Stimulated activated CD4-positive, alpha-beta T cell treated with anti-CD3 and anti-CD28 coated beads, Interleukin-1b, Interleukin-23, amount 100 ng/mL, for 48 hours (primary cell): ENCODE measurements at regions not wholly inside any gene's neighbourhood (a gene's known extent, or its start where the extent isn't known, plus 50 kb on each side); places are given as distances from the start of the nearest gene placed in this dataset.

Source experiments
- DNase-seq: peaks from one replicate; pipeline ENCODE4 v3.0.0-alpha.2; 2020

- no peak for DNase-seq
Measured at GRCh38 chr18:75785206-75785605, 357.7 kb upstream of the SMIM21 start.

- DNase-seq, result no peak
Measured at GRCh38 chr18:75784390-75784789, 356.9 kb upstream of the SMIM21 start.

DNA sequence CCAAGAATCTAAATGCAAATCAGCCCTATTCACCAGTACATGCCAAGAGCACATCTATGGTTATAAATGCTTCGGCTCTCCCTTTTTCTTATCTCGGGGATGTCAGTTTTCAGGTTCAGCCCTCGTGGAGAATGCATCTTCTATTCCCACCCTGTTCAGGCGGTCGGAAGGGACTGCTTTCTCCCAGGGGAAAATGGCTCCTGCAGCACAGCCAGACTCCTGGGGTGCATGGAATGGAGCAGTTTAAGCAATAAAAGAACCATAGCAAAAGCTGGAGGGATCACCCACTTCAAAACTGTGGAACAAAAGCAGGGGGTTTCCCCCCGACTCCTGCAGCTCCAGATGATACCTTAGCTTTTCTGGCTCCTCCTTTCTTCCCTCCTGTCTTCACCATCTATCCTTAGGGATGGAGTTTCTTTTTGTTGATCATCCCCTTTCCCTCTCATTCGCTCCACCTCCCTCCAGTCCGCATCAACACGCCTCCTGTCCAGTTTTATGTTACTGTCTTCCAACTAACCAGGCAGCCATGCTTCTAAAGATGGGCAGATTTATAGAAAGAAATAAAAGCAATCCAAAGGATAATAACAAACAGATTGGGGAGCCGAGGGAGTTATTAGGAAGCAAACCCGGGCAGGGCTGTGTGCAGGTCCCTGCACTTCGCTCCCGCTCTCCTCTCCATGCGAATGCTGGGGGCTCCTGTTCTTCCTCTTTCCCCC, 356.2 kb upstream of the SMIM21 start:
- no peak for DNase-seq

GRCh38 chr18:75782826-75783225, 355.3 kb upstream of the SMIM21 start:
- no peak for DNase-seq

- no peak for DNase-seq
Measured at GRCh38 chr18:75782204-75782603, 354.7 kb upstream of the SMIM21 start.

GRCh38 chr18:75779910-75780309, 352.4 kb upstream of the SMIM21 start:
- DNase-seq, result no peak

GRCh38 chr18:75779450-75779849, 351.9 kb upstream of the SMIM21 start:
- DNase-seq, result no peak

DNA sequence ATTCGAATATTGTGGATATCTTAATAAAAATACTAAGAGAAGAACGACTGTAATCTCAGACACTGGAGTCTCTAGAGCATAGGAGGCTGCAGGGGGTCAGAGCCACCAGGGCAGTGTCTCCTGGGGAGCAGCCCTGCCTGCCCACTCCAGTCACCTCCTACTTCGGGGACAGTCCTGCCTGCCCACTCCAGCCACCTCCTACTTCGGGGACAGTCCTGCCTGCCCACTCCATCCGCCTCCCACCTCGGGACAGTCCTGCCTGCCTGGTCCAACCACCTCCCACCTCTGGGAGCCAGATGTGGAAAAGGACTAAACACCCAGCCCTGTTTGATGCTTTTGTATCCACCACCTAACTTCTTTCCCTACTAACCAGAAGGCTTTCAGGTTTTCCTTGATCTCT, 350.1 kb upstream of the SMIM21 start:
- DNase-seq, result no peak

DNA sequence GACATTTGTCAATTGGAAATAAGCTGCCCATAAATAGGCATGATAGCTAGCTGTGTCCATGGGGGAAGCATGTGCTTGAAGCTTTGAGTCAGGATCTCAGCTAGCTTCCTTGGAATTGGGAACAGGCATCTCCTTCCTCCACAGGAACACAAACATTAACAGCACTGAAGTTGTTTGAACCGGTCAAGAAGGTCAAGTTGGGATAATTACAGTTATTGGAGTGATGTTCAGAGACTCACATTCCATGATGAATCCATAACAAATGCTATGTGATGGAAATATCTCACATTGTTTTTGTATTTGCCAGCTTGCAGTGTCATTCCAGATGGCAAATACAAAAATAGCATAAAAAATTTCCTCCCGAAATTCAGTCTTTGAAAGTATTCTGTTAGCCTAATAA, 347.6 kb upstream of the SMIM21 start:
- DNase-seq, result no peak

- DNase-seq, result no peak
Measured at GRCh38 chr18:75773618-75774017, 346.1 kb upstream of the SMIM21 start.

- DNase-seq, result no peak
Measured at GRCh38 chr18:75762758-75763157, 335.3 kb upstream of the SMIM21 start.

- no peak for DNase-seq
Measured at GRCh38 chr18:75760208-75760607, 332.7 kb upstream of the SMIM21 start.

DNA sequence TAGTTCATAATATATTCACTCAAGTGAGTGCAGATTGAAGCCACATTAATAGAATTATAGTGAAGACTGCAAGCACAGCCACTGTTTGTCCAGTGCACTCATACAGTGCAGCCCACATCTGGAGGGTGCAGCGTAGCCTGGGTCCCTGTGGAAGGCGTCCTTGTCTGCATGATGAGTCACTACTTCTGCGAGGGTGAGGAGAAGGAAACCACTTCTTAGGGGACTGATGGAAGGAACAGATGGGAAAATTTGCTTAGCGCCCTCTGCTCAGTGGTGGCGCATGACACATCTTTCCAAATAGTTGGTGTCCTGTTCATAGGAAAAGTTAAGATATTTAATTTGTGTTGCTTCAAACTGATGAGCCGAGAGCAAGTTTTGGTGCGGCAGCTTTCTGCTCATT, 330.4 kb upstream of the SMIM21 start:
- DNase-seq, result no peak

GRCh38 chr18:75754433-75754832, 326.9 kb upstream of the SMIM21 start:
- no peak for DNase-seq

- no peak for DNase-seq
Measured at GRCh38 chr18:75753753-75754152, 326.2 kb upstream of the SMIM21 start.

DNA sequence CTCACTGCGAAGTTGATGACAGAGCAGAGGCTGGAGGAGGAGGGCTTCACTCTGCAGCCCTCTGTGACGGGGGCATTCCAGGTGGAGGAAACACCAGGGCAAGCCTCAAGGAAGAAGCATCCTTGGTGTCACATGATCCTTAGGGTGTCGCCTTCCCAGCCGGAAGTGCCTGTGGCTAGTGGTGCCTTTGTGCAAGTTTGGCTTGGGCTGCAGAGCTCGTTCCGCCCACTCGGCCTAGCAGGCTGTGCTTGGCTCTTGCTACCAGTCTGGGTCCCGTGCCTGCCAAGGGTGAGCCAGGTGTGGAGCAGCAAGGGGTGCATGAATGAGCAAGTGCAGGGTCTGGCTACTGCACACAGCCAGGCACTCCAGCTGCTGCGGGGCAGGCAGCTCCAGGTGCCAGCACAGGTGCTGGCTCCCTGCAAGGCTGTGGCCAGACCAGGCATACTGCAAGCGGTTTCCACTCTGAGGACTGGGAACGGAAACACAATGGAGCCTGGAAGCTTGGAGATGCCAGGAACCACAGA, 325.3 kb upstream of the SMIM21 start:
- no peak for DNase-seq

DNA sequence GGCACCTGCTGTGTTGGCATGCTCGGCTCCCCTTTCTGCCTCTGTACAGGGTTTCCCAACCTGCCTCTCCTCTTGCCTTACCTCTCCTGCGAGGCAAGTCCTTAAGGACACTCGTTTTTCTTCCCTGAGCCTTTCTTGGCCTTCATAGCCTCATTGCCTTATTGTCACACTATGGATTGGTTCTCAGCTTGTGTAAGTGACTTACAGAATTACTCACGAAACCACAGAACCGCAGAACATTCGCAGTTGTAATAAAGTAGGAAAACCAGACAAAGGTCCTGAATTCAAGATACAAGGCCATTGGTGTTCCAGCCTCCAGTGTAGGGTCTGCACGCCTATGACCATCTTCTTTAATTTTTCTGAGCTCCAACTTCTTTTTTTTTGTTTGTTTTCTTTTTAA, 317.6 kb upstream of the SMIM21 start:
- no peak for DNase-seq

DNA sequence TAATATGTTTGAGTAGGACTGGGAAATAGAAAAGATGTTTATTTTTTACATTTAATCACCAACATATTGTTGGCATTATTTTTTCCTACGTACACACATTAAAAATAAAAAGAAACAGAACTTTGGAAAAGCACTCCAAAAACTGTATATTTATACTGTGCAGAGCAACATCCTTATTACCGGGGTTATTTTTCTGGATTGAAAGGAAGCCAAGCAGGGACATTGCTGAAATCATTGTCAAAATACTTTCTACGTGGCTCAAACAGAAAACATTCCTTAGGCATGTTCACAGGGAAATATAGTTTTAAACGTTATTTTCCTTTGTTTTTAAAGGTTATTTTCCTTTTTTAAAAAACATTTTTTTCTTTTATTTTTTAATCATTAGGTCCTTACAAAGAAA, 315.0 kb upstream of the SMIM21 start:
- DNase-seq, result no peak

DNA sequence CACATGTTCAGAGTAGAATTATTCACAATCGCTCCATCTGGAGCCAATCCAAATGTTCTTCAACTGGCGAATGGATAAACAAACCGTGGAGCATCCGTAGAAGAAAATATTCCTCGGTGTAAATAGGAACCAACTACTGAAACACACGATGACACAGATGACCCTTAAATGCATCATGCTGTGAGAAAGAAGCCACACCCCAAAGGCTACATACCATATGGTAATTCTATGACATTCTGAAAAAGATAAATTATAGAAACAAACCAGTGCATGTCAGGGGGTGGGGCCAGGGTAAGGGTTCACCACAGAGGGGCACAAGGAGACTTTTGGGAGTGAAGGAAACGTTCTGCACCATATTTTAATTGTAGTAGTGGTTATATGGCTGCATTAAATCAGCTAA, 312.2 kb upstream of the SMIM21 start:
- DNase-seq, result no peak

DNA sequence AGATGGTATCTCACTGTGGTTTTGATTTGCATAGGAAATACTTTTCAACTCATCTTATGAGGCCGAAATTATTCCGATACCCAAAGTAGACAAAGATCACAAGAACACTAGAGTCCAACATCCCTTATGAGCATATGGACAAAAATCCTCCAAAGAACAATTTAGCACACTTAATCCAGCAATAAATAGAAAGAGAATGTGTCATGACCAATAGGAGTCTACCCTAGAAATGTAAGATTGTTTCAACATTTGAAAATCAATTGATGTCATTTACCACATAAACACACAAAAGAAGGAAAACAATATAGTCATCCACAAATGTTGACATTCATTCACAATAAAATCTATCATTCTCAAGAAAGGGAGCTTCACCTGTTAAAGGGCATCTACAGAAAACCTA, 307.8 kb upstream of the SMIM21 start:
- no peak for DNase-seq

- no peak for DNase-seq
Measured at GRCh38 chr18:75730249-75730648, 302.7 kb upstream of the SMIM21 start.

- no peak for DNase-seq
Measured at GRCh38 chr18:75728621-75729020, 301.1 kb upstream of the SMIM21 start.

DNA sequence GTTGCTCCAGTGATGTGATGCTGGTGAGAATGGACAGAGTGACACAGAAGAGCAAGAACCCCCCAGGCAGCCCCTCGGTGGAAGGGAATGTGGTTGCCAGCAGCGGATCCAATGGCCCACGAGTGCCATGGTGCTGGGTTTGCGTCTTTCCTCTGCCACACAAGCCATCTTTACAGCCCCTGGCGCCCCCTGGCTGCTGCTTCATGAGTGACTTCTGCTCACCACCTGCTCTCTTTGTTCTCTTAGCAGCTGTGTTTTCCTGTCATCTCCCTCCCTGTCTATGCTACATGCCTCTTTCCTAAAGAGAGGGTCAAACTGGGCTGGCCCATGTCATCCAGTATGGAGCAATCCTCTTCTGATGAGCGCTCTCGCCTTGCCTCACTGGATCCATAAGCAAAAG, 300.0 kb upstream of the SMIM21 start:
- DNase-seq, result peak; percentile 24

GRCh38 chr18:75723521-75724340, 296.2 kb upstream of the SMIM21 start:
- DNase-seq, result no peak
